ENCODE measurements at regions not wholly inside any gene's neighbourhood (a gene's known extent, or its start where the extent isn't known, plus 50 kb on each side); places are given as distances from the start of the nearest gene placed in this dataset.

DNA sequence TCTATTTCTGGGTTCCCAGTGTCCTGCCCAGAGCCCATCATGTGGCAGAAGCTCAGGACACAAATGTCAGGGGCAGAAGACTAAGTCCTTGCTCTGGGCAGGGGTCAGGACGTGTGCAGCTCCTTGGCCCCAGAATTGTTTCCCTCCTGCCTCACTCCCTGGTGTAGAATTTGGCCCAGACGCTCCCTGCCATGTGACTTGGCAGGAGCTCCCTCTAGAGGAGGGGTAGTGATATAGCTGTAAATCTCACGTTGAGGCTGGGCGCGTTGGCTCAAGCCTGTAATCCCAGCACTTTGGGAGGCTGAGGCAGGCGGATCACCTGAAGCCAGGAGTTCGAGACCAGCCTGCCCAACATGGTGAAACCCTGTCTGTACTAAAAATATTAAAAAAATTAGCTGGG lies 91.2 kb downstream of the UBIAD1 start:
- ChIA-PET CTCF (interaction anchor here (1.0 kb wide), 1 partner anchor 26 kb away, joined by 4 read pairs; no protein-coding TSS in a partner anchor), POLR2A (no interaction called here)
- H3K36me3 ChIP-seq (ENCODE audit: control insufficient read depth, insufficient read depth, low read length): no peaks in the 10 kb centered on the region
- no peaks in the 10 kb centered on the region for H3K27me3 ChIP-seq (ENCODE audit: control insufficient read depth, insufficient read depth, low read length)
- DNase-seq (ENCODE audit: low read depth): no peak
- TF ChIP-seq, protein P1, sequence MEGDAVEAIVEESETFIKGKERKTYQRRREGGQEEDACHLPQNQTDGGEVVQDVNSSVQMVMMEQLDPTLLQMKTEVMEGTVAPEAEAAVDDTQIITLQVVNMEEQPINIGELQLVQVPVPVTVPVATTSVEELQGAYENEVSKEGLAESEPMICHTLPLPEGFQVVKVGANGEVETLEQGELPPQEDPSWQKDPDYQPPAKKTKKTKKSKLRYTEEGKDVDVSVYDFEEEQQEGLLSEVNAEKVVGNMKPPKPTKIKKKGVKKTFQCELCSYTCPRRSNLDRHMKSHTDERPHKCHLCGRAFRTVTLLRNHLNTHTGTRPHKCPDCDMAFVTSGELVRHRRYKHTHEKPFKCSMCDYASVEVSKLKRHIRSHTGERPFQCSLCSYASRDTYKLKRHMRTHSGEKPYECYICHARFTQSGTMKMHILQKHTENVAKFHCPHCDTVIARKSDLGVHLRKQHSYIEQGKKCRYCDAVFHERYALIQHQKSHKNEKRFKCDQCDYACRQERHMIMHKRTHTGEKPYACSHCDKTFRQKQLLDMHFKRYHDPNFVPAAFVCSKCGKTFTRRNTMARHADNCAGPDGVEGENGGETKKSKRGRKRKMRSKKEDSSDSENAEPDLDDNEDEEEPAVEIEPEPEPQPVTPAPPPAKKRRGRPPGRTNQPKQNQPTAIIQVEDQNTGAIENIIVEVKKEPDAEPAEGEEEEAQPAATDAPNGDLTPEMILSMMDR (IDR thresholded peaks at IDR 0.05; ENCODE audit: insufficient read depth, low read depth, low read length): no peak
- H3K4me3 ChIP-seq (ENCODE audit: low read depth, low read length): no peak overlapping the region

DNA sequence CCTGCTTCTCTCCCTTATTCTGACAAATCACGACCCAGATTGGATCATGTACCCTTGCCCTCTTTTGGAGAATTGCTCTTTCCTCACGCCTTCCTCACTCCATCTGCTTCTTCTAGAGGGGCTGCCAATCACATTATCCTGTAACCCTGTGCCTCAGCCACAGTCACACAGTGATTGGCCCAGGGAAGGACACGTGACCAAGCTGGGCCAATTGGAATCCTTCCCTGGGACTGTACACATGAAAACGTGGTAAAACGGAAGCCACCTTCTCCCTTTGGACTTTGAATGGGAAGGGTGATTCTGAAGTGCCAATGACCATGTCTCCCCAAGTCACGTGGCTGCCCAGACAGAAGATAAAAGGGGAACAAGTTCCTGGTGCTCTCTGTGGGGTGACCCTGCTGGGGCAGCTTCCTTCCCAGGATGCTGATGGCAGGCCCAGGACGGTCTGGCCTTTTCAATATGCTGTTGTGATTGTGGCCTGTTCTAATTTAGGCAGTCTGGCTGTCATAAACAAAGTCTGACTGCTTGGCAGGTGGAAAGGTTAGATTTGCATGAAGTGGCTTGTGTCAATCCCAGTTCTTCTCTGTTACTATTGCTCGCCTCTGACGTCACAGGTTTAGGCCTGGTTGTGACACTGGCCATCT lies 92.9 kb downstream of the UBIAD1 start:
- no peaks in the 10 kb centered on the region for H3K27me3 ChIP-seq (ENCODE audit: control insufficient read depth, insufficient read depth, low read length)
- H3K4me3 ChIP-seq (ENCODE audit: low read depth, low read length): no peak overlapping the region
- ChIA-PET POLR2A (no interaction called here), CTCF (no interaction called here)
- TF ChIP-seq, protein P1 (IDR thresholded peaks at IDR 0.05; ENCODE audit: insufficient read depth, low read depth, low read length): no peak
- no peaks in the 10 kb centered on the region for H3K36me3 ChIP-seq (ENCODE audit: control insufficient read depth, insufficient read depth, low read length)
- no peak for DNase-seq (ENCODE audit: low read depth)

DNA sequence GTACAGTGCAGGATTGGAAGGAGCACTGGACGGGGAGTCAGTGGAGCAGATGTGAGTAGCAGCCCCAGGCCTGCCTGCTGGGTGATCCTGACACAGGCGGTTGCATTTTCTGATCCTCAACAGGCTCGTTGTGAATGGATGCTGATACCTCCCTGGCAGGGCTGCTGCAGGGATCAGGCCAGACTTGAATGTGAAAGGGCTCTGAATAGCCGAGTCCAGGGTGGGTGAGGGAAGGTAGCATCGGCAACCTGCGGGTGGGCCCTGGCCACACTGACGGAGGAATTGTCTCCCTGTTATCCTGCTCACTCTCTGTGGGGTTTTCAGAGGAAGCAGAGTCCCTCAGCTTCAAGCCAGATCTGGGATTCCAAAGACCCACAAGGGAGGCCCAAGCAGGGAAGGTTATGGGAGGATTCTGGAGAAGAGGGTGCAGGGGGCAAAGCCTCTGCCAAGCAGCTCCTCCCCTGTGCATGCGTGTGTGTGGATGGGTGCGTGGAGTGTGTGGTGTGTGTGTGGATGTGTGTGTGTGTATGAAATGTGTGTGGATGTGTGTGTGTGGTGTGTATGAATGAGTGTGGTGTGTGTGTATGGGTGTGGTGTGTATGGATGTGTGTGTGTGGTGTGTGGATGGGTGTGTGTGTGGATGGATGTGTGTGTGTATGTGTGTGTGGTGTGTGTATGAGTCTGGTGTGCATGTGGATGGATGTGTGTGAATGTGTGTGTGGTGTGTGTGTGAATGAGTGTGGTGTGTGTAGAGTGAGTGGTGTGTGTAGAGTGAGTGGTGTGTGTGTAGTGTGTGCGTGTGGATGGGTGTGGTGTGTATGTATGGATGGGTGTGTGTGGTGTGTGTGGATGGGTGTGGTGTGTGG lies 100.3 kb downstream of the UBIAD1 start:
- H3K36me3 ChIP-seq (ENCODE audit: control insufficient read depth, insufficient read depth, low read length): no peaks in the 10 kb centered on the region
- H3K27me3 ChIP-seq (ENCODE audit: control insufficient read depth, insufficient read depth, low read length): no peaks in the 10 kb centered on the region
- TF ChIP-seq, protein P1 (IDR thresholded peaks at IDR 0.05; ENCODE audit: insufficient read depth, low read depth, low read length): no peak
- CTCF ChIA-PET: no interaction called here
- POLR2A ChIA-PET: no interaction called here
- H3K4me3 ChIP-seq (ENCODE audit: low read depth, low read length): no peak overlapping the region
- DNase-seq (ENCODE audit: low read depth): no peak

DNA sequence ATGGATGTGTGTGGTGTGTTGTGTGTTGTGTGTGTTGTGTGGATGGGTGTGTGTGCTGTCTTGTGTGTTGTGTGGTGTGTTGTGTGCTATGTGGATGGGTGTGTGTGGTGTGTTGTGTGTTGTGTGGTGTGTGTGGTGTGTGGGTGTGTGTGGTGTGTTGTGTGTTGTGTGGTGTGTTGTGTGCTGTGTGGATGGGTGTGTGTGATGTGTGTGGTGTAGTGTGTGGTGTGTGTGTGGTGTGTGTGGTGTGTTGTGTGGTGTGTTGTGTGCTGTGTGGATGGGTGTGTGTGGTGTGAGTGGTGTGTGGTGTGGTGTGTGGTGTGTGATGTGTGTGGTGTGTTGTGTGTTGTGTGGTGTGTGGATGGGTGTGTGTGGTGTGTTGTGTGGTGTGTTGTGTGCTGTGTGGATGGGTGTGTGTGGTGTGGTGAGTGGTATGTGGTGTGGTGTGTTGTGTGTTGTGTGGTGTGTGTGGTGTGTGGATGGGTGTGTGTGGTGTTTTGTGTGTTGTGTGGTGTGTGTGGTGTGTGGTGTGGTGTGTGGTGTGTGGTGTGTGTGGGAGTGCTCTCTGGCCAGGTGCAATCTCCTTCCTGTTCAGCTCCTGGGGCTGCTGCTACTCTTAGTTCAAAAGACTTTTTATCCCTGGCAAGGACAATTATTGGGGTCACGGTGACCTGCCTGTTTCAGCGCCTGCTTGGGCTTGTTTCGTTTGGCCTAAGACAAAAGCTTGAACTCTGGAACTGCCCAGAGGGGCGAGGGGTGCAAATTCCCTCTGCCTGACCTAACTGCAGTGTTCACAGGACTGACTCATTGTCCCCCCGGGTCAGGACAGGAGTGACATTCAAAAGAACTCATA lies 101.1 kb downstream of the UBIAD1 start:
- no peak for DNase-seq (ENCODE audit: low read depth)
- TF ChIP-seq, protein P1 (IDR thresholded peaks at IDR 0.05; ENCODE audit: insufficient read depth, low read depth, low read length): no peak
- Histone ChIP-seq H3K4me3 (ENCODE audit: low read depth, low read length) (no peak overlapping the region), H3K36me3 (ENCODE audit: control insufficient read depth, insufficient read depth, low read length) (no peaks in the 10 kb centered on the region), H3K27me3 (ENCODE audit: control insufficient read depth, insufficient read depth, low read length) (no peaks in the 10 kb centered on the region)
- ChIA-PET POLR2A (no interaction called here), CTCF (no interaction called here)

DNA sequence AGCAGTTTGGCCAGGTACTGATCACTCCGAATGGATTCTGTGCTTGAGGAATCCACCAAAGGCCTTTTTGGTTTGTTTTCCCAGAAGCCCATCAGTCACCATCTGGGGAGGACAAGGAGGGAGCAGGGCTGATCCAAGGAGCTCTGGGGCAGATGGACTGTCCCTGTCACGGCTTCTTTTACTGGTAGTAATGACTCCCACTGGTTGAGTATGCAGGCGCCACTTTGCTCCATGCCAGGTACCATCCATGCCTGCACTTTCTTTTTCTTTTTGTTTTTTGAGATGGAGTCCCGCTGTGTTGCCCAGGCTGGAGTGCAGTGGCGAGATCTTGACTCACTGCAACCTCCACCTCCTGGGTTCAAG lies 101.7 kb downstream of the UBIAD1 start:
- DNase-seq (ENCODE audit: low read depth): no peak
- POLR2A ChIA-PET: no interaction called here

More for the DNA sequence above, 101.7 kb downstream of the UBIAD1 start:
- CTCF ChIA-PET: no interaction called here
- no peak overlapping the region for H3K4me3 ChIP-seq (ENCODE audit: low read depth, low read length)
- no peaks in the 10 kb centered on the region for H3K27me3 ChIP-seq (ENCODE audit: control insufficient read depth, insufficient read depth, low read length)
- H3K36me3 ChIP-seq (ENCODE audit: control insufficient read depth, insufficient read depth, low read length): no peaks in the 10 kb centered on the region
- TF ChIP-seq, protein P1 (IDR thresholded peaks at IDR 0.05; ENCODE audit: insufficient read depth, low read depth, low read length): no peak

Data from BJ (cell line).